ENCODE measurements at regions not wholly inside any gene's neighbourhood (a gene's known extent, or its start where the extent isn't known, plus 50 kb on each side); places are given as distances from the start of the nearest gene placed in this dataset.

DNA sequence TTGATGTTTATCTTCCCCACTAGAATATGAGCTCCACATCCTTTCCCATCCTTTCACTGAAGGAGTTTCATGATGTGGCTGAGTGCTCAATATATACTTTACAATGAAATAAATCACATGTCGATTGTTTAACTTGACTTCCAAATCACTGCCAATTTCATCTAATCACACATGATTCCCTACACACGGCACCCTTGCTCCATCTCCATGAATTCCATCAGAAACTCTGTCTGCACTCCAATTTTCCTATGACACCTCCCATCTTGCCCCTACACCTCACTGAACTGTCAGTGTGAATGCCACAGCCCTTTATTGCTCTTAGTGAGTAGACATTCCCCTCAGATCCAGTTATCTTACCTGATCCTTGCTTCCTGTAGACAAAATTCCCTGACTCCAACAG is 366.0 kb downstream of the CMPK2 start:
- no peaks in the 10 kb centered on the region for H3K4me1 Mint-ChIP-seq
- POLR2A ChIA-PET = no interaction called here
- H3K27ac Mint-ChIP-seq = no peak overlapping the region

DNA sequence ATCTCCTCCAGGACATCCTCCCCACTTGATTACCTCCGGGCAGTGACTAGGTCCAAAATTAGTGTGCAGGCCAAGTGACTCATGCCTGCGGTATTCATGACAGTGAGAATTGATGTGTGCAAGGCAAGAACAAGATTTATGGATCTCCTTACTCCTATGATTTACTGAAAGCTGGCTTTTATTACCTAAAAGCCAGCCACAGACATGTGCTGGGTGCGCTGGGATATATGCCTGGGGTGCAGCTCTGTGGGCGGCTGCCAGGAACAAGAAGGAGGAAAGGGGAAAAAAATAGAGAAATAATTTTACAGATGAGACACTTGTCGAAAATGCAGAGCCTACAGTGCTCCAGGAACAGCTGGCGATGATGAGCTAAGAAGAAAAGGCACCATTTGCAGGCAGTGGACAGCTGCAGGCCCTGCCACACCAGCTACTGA is 359.3 kb downstream of the CMPK2 start:
- no peaks in the 10 kb centered on the region for H3K9me3 Mint-ChIP-seq
- POLR2A ChIA-PET = no interaction called here
- H3K4me3 Mint-ChIP-seq = no peak overlapping the region
- H3K27me3 Mint-ChIP-seq = peaks cover 0 to 10% (median 0%) of the 10 kb centered on the region in 5 donors
- ATAC-seq (no peak), DNase-seq (no peak)
- H3K36me3 Mint-ChIP-seq = no peaks in the 10 kb centered on the region
- H3K27ac Mint-ChIP-seq = no peak overlapping the region
- no peaks in the 10 kb centered on the region for H3K4me1 Mint-ChIP-seq

More for the DNA sequence above, 366.0 kb downstream of the CMPK2 start:
- H3K36me3 Mint-ChIP-seq = no peaks in the 10 kb centered on the region
- peaks cover 0 to 9% (median 0%) of the 10 kb centered on the region in 9 donors for H3K9me3 Mint-ChIP-seq
- DNase-seq = no peak
- no peak overlapping the region for H3K4me3 Mint-ChIP-seq
- H3K27me3 Mint-ChIP-seq = peaks cover 0 to 4% (median 0%) of the 10 kb centered on the region in 5 donors
- ATAC-seq = no peak

DNA sequence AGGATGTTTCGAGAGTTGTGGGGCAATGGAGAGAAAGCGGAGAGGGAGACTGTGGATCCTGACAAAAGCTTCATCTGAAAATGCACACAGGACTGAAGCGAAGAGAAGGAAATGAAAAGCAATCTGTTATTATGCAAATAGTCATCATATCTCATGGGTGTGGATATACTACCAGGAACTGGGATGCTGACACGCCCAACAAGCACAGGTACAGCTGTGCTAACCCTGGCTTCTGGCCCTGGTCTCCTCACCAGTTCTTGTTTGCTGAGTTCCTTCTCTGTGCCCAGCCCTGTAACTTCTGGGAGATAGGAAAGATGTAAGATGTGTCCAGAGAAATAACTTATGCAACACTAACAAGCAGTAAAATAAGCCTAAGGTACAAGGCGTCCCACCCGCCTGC is 358.8 kb downstream of the CMPK2 start:
- POLR2A ChIA-PET = no interaction called here
- Mint-ChIP-seq H3K4me1 (no peaks in the 10 kb centered on the region), H3K27ac (no peak overlapping the region), H3K4me3 (no peak overlapping the region), H3K27me3 (peaks cover 0 to 10% (median 0%) of the 10 kb centered on the region in 5 donors), H3K36me3 (no peaks in the 10 kb centered on the region), H3K9me3 (no peaks in the 10 kb centered on the region)
- ATAC-seq = no peak
- no peak for DNase-seq

DNA sequence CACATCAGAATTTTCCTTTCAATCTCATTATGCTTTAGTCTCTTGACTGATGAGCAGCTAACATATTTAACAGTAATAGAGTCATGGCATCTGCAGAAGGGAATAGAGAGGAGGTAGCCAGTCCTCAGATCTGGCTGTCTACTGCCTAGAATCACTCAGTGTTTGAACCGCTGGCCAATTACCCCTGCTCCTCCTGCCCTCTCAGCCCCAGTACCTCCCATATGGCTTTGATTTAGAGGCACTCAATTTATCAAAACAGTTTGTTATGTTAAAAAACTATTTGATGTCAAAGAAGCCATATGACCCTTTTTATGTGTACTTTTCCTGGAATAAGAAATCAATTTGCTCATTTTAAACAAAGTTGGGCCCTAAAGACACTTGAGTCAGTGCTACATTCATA is 355.2 kb downstream of the CMPK2 start:
- no peak overlapping the region for H3K4me3 Mint-ChIP-seq
- ATAC-seq = no peak
- POLR2A ChIA-PET = no interaction called here

DNA sequence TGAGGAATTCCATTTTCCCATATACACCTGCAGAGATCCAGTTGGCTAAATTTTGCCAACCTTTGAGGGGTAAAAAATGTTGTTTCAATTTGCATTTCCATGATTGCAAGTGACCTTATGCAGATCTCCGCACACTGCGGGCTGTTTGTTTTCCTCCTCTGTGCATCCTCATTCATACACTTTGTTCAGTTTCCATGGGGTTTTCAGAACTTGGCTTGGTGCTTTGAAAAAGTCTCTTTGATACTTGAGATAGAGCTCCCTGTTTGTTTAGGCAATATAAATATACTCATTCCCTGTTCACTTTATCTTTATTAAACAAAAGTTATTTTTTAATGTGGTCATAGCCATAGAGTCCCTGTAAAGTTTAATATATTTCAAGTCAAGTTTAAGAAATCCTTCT is 353.1 kb downstream of the CMPK2 start:
- DNase-seq (no peak), ATAC-seq (no peak)
- Mint-ChIP-seq H3K4me3 (no peak overlapping the region), H3K27me3 (peaks cover 0 to 9% (median 0%) of the 10 kb centered on the region in 5 donors), H3K36me3 (no peaks in the 10 kb centered on the region), H3K27ac (no peak overlapping the region), H3K9me3 (no peaks in the 10 kb centered on the region), H3K4me1 (no peaks in the 10 kb centered on the region)
- POLR2A ChIA-PET = no interaction called here

More for the DNA sequence above, 355.2 kb downstream of the CMPK2 start:
- Mint-ChIP-seq H3K36me3 (no peaks in the 10 kb centered on the region), H3K27me3 (peaks cover 0 to 14% (median 2%) of the 10 kb centered on the region in 5 donors), H3K27ac (no peak overlapping the region), H3K9me3 (no peaks in the 10 kb centered on the region), H3K4me1 (no peaks in the 10 kb centered on the region)
- DNase-seq = no peak

DNA sequence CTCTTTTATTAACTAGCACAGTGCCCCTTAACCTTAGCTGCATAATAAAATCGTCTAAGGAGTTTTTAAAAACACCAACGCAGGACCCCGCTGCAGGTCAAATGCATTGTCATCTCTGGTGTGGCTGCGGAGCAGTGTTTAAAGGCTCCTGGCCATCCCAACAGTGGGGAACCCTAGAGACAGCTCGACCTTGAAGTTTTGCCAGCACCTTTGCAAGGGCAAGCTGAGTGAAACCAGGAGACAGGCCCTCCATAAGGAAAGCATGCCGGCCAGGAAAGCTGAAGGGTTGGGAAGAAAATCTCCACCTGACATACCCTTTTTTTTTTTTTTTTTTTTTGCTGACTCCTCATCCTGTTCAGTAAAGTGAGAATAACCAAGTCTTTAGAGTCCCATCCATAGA is 349.0 kb downstream of the CMPK2 start:
- Mint-ChIP-seq H3K9me3 (no peaks in the 10 kb centered on the region), H3K27ac (no peak overlapping the region), H3K36me3 (no peaks in the 10 kb centered on the region), H3K4me1 (no peaks in the 10 kb centered on the region), H3K4me3 (no peak overlapping the region), H3K27me3 (peaks cover 1 to 11% (median 3%) of the 10 kb centered on the region in 5 donors)
- POLR2A ChIA-PET = no interaction called here
- ATAC-seq = no peak
- no peak for DNase-seq

DNA sequence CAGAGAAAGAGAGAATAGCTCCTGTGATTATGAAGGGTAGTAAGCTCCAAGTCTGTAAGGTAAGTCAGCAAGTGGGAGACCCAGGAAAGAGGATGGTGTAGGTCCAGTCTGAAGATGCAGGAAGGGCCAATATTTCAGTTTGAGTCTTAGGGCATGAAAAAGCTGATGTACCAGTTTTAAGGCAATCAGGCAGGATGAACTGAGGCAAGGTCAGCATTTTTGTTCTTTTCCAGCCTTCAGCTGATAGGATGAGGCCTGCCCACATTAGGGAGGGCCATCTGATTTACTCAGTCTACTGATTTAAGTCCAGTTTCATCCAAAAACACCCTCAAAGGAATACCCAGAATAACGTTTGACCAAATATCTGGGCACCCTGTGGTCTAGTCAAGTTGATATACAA is 347.3 kb downstream of the CMPK2 start:
- ATAC-seq = no peak
- Mint-ChIP-seq H3K27ac (no peak overlapping the region), H3K9me3 (no peaks in the 10 kb centered on the region), H3K4me3 (no peak overlapping the region), H3K27me3 (peaks cover 1 to 9% (median 4%) of the 10 kb centered on the region in 5 donors), H3K36me3 (no peaks in the 10 kb centered on the region), H3K4me1 (no peaks in the 10 kb centered on the region)
- DNase-seq = no peak
- POLR2A ChIA-PET = no interaction called here

DNA sequence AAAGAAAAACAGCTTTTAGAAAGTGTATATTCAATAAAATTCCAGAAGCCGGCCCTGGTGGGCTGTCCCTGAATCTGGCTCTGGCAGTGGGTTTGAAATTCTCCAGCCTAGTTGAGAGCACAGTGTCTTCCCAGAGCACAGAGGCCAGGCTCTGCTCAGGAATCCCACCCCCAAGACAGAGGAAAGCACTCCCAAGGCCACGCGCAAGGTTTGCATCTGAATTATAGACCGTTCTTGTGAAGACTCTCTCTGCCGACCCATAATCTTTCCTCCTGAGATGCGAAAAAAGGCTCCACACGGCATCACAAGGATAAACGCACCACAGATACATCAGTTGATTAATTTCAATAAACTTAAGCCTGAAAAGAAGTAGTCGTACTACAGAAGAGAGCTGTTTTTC is 342.2 kb downstream of the CMPK2 start:
- DNase-seq = no peak
- H3K27me3 Mint-ChIP-seq = peaks cover 0 to 10% (median 4%) of the 10 kb centered on the region in 5 donors
- H3K4me1 Mint-ChIP-seq = no peaks in the 10 kb centered on the region
- H3K27ac Mint-ChIP-seq = no peak overlapping the region
- H3K4me3 Mint-ChIP-seq = no peak overlapping the region
- POLR2A ChIA-PET = interaction anchor here (0.5 kb wide), 1 partner anchor 11 kb away, joined by 3 read pairs; no protein-coding TSS in a partner anchor
- no peaks in the 10 kb centered on the region for H3K36me3 Mint-ChIP-seq
- no peaks in the 10 kb centered on the region for H3K9me3 Mint-ChIP-seq
- no peak for ATAC-seq

DNA sequence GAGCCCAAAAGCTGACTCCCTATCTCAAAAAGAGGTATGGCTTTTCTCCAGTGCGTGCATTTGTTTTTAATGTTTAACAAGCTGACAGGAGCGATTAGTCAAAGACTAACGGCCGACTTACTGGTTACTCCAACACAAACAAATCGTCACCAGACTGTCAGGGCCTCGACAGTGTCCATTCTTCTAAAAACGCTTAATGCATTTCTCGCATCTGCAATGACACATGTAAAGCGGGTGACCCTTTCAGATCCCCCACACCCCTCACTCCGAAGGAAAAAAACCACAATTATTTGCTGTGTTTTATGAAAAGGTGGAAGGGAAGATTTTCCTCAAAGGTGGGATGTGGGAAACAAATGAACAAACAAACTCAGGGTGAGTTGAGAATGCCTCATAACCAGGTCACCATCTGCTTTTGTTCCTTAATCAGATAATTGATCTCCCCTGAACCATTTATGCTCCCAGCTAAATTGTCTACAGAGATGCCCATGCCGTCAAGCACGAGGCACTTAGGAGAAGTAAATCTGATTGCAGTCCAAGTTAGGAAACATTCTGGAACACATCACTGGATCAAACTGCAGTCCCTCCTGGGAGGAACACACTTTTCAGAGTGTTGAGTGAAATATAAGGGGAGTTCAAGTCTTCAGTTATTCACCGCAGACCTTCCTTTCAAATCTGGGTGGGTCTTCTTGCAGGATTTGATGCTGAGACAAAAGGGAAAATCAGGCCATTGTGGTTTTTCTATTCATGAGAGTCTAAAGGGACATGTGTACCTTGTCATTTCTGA is 340.8 kb downstream of the CMPK2 start:
- Mint-ChIP-seq H3K27me3 (peaks cover 0 to 13% (median 4%) of the 10 kb centered on the region in 5 donors), H3K27ac (no peak overlapping the region), H3K36me3 (no peaks in the 10 kb centered on the region), H3K4me1 (no peaks in the 10 kb centered on the region), H3K9me3 (no peaks in the 10 kb centered on the region), H3K4me3 (no peak overlapping the region)
- POLR2A ChIA-PET = no interaction called here
- DNase-seq (no peak), ATAC-seq (no peak)

DNA sequence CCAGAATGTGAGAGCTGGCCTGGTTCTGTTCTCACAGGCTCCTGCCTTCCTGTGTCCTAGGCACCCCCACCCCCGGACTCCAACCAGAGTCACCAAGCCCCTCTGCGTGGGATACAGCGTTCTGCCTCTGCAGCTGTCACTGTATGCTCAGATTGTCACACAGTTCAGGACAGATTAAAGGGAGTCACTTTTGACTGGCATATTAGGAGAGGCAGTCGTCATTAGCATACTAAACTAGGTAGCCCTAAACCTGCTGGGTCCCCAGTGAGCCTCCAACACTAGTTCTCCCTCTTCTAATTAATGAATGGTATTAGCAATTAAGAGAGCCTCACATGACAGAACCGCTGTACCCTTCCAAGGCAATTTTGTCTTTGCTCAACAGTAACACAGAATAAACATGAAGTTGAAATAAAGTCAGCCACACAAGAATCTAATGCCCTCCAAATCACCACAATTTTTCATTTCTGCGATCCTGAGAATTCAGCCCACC is 340.2 kb downstream of the CMPK2 start:
- no peaks in the 10 kb centered on the region for H3K36me3 Mint-ChIP-seq
- DNase-seq (no peak), ATAC-seq (no peak)
- H3K27ac Mint-ChIP-seq = no peak overlapping the region
- H3K4me3 Mint-ChIP-seq = no peak overlapping the region
- peaks cover 0 to 10% (median 2%) of the 10 kb centered on the region in 5 donors for H3K27me3 Mint-ChIP-seq
- no peaks in the 10 kb centered on the region for H3K4me1 Mint-ChIP-seq
- H3K9me3 Mint-ChIP-seq = peaks cover 0 to under 1% (median 0%) of the 10 kb centered on the region in 9 donors
- POLR2A ChIA-PET = no interaction called here

DNA sequence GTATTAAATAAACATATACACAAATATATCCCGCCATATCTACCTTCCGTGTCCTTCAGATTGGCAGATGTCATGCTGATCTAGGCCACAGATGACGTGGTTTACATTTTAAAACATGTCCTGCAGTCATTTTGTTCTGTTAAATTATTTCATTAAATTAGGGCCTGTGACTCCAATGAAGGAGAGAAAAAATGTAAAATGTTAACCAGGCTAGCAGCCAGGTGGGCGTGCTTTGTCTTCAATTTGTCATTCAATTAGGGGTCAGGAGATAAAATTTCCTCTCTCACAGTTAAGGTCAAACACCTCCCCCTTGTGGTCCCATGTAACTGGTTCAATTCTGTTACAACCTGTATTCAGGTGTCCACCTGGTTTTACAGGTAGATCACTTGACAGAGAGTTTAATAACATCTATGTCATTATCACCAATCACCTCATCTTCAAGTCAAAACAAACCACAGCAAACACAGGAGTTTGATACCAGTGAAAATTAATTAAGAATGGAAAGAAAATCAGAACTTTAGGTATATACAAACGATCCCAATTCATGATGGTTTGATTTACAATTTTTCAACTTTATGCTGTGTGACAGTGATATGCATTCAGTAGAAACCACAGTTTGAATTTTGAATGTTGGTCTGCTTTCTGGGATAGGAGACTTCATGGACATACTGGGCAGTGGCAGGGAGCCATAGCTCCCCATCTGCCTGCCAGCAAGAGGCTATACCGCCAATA is 339.4 kb downstream of the CMPK2 start:
- Mint-ChIP-seq H3K4me1 (no peaks in the 10 kb centered on the region), H3K27me3 (peaks cover 0 to 10% (median 2%) of the 10 kb centered on the region in 5 donors), H3K36me3 (no peaks in the 10 kb centered on the region), H3K4me3 (no peak overlapping the region), H3K27ac (no peak overlapping the region), H3K9me3 (peaks cover 0 to 2% (median 0%) of the 10 kb centered on the region in 9 donors)
- DNase-seq (no peak), ATAC-seq (no peak)
- POLR2A ChIA-PET = no interaction called here

DNA sequence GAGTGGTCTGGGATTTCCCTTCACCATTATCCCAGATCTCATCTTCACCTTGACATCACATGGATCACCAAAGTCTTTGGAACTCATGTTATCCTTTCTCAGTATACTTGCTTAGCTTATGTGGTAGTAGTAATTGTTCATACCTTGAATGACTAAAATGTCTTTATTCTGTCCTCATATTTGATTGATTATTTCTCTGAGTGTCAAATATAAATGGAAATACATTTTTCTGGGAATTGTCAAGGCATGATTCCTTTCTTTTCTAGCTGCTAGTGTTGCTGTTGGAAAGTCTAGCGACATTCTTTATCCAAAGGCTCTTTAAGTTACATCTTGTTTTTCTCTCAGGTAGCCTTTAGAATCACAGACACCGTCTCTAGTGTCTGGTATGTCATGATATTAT is 334.4 kb downstream of the CMPK2 start:
- peaks cover 0 to 2% (median 0%) of the 10 kb centered on the region in 9 donors for H3K9me3 Mint-ChIP-seq
- POLR2A ChIA-PET = no interaction called here
- no peaks in the 10 kb centered on the region for H3K4me1 Mint-ChIP-seq
- no peak for DNase-seq
- H3K27me3 Mint-ChIP-seq = peaks cover 2 to 13% (median 9%) of the 10 kb centered on the region in 5 donors
- H3K4me3 Mint-ChIP-seq = no peak overlapping the region
- no peak for ATAC-seq
- H3K36me3 Mint-ChIP-seq = no peaks in the 10 kb centered on the region
- no peak overlapping the region for H3K27ac Mint-ChIP-seq

DNA sequence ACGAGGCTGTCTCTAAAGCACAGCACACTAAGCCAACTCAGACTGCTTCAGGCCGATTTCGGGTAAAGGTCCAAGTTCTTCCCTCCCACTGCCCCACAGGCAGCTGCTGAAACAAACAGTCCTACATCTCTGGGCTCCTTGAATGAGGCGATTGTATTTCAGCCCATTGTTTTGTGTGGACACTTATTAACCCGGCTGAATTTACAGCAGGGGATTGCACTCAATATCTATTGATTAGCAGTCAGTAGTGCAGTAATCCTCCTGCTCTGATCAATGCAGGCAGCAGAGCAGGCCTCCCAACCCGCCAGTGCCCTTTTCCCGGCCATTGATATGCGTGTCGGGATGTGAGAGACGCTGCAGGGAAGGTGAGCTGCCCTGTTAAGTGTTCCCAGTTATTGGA is 330.1 kb downstream of the CMPK2 start:
- Mint-ChIP-seq H3K36me3 (no peaks in the 10 kb centered on the region), H3K9me3 (peaks cover 0 to 5% (median 0%) of the 10 kb centered on the region in 9 donors), H3K27ac (no peak overlapping the region), H3K4me1 (no peaks in the 10 kb centered on the region), H3K27me3 (peaks cover 4 to 23% (median 16%) of the 10 kb centered on the region in 5 donors), H3K4me3 (no peak overlapping the region)
- DNase-seq (no peak), ATAC-seq (no peak)
- POLR2A ChIA-PET = no interaction called here
